ENCODE measurements at regions not wholly inside any gene's neighbourhood (a gene's known extent, or its start where the extent isn't known, plus 50 kb on each side); places are given as distances from the start of the nearest gene placed in this dataset.

- H3K27me3 ChIP-seq (ENCODE audit: control insufficient read depth in 4 of 4, insufficient read depth in 4 of 4, low read length in 3 of 4), result no peaks in the 10 kb centered on the region
- WGBS, result 86% methylated on average over 16 of the region's 16 CpGs
- no peak overlapping the region for H3K9ac ChIP-seq (ENCODE audit: low read depth in 1 of 2, low read length in 2 of 2)
- peaks cover 0 to 3% (median 0%) of the 10 kb centered on the region in 4 donors for H3K4me1 ChIP-seq (ENCODE audit: control insufficient read depth in 4 of 4, insufficient read depth in 4 of 4, low read length in 3 of 4)
- no peak for TF ChIP-seq EGR1 (IDR thresholded peaks at IDR 0.05; ENCODE audit: low read depth in 2 of 2)
- TF ChIP-seq JUND (IDR thresholded peaks at IDR 0.05), result no peak
- TF ChIP-seq REST (IDR thresholded peaks at IDR 0.05), result no peak
- no peak for TF ChIP-seq RXRA (IDR thresholded peaks at IDR 0.05)
- TF ChIP-seq ATF3 (IDR thresholded peaks at IDR 0.05), result no peak
- TF ChIP-seq HNF4A (conservative IDR thresholded peaks at IDR 0.05), result no peak
- TF ChIP-seq TAF1 (conservative IDR thresholded peaks at IDR 0.05), result no peak
- TF ChIP-seq SP1 (IDR thresholded peaks at IDR 0.05), result no peak
- TF ChIP-seq NR2F2 (IDR thresholded peaks at IDR 0.05), result no peak
- no peak for TF ChIP-seq FOXA2 (IDR thresholded peaks at IDR 0.05)
- TF ChIP-seq MAX (IDR thresholded peaks at IDR 0.05), result no peak
- TF ChIP-seq ZBTB33 (IDR thresholded peaks at IDR 0.05), result no peak
- no peak for TF ChIP-seq CTCF (IDR thresholded peaks at IDR 0.05; ENCODE audit: low read depth, low read length, missing input control)
- TF ChIP-seq RAD21 (IDR thresholded peaks at IDR 0.05), result no peak
- no peak for TF ChIP-seq HNF4G (IDR thresholded peaks at IDR 0.05)
- no peak overlapping the region for H3K27ac ChIP-seq (ENCODE audit: low read depth in 1 of 2, low read length in 2 of 2)
- no peak overlapping the region for H3K4me3 ChIP-seq (ENCODE audit: low read depth in 1 of 3, low read length in 3 of 3)
- no peak for DNase-seq (ENCODE audit: low spot score)
- H3K9me3 ChIP-seq (ENCODE audit: control insufficient read depth in 4 of 4, low read length in 3 of 4), result no peaks in the 10 kb centered on the region
- H3K36me3 ChIP-seq (ENCODE audit: control insufficient read depth in 4 of 4, insufficient read depth in 3 of 4, low read depth in 1 of 4, low read length in 3 of 4), result peaks cover 0 to 7% (median 0%) of the 10 kb centered on the region in 4 donors
These were observed 98.5 kb downstream of the CTTN start for GRCh38 chr11:70496591-70497535.

Measured in liver (tissue), 8 donors.